HepG2 (cell line): ENCODE measurements at regions not wholly inside any gene's neighbourhood (a gene's known extent, or its start where the extent isn't known, plus 50 kb on each side); places are given as distances from the start of the nearest gene placed in this dataset.
A peak's percentile ranks its signal among the peaks of the same experiment; 100 is the strongest.

ENCODE experiments used
- EP300 ChIP-seq, 3 experiments: sonication (generic) in 1 of 3; formaldehyde crosslinking in 1 of 3; IDR thresholded peaks; 2 replicates each; pipeline versions ENCODE4 v1.5.1 to v1.6.1; 2011 to 2020; ENCODE audit warnings: low read depth in 2 of 3, low read length in 2 of 3, borderline replicate concordance in 1 of 3, improper control_type of control experiment in 1 of 3, mild to moderate bottlenecking in 1 of 3, missing genetic modification reagents in 1 of 3, moderate library complexity in 1 of 3
- HDAC1 ChIP-seq: sonication (generic); formaldehyde crosslinking; IDR thresholded peaks from 2 replicates; pipeline ENCODE4 v1.5.1; 2020; ENCODE audit warnings: mild to moderate bottlenecking, missing genetic modification reagents
- POLR2A ChIP-seq, 2 experiments: IDR thresholded peaks; 2 replicates each; pipeline ENCODE4 v1.6.1; 2011; ENCODE audit warnings: low read depth in 2 of 2, low read length in 2 of 2, mild to moderate bottlenecking in 1 of 2, moderate library complexity in 1 of 2; ENCODE audit not compliant: insufficient read depth in 1 of 2
- ZNF224 ChIP-seq: sonication (generic); formaldehyde crosslinking; IDR thresholded peaks from 2 replicates; pipeline ENCODE4 v1.5.0; 2020; ENCODE audit warnings: mild to moderate bottlenecking, missing genetic modification reagents

DNA sequence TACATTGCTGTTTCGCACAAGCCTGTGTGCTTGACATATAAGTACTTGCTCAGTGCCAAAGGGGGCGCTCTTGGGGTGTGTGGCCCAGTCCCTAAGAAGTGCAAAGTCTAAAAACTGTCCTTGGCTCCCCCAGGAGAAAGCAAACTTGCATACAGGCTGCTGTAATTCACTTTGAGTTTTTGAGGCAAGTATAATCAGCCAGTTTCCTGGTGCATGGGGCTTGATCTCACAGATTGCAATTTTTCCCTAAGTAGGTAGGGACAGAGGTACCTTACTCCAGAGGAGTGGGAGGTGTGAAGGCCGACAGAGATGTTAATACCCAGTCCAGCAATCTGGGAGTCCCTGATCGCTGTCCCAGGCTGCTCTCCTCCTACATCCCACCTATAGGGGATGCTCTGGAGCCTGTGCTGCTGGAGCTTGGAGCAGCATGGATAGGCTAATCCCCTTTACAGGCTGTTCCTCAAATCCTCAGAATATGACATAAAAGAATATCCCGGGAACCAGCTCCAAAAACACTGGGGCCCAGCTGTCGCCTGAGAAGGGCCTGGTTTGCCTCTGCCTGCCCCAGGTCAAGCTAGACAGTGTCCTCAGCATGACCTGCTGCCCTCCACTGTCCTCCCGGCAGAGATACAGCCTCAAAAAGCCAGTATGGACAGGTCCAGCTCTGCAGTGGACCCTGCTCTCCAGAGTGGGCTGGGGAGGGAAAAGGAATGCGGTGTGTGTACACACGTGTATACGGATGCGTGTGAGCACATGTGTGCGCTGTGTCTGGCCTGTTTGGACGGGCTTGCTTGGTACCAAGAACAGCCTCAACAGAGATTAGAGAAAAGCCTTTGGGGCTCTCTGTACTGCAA, 136.5 kb upstream of the HAAO start:
- TF ChIP-seq POLR2A (IDR thresholded peaks at IDR 0.05; ENCODE audit: insufficient read depth in 1 of 2, low read depth in 2 of 2, low read length in 2 of 2): no peak
- no peak for TF ChIP-seq ZNF224 (CRISPR knock-in tag)
- TF ChIP-seq HDAC1 (CRISPR knock-in tag): peak; percentile 89
- TF ChIP-seq EP300 (IDR thresholded peaks at IDR 0.05; ENCODE audit: low read depth in 2 of 2, low read length in 2 of 2): peak in 1 of 2 experiments; percentile 70; a peak in 1 of 4 replicates
- no peak; the same call in 1 of the 2 replicates for TF ChIP-seq EP300 (CRISPR knock-in tag; IDR thresholded peaks at IDR 0.05; ENCODE audit: borderline replicate concordance)
